ENCODE measurements at regions not wholly inside any gene's neighbourhood (a gene's known extent, or its start where the extent isn't known, plus 50 kb on each side); places are given as distances from the start of the nearest gene placed in this dataset.

DNA sequence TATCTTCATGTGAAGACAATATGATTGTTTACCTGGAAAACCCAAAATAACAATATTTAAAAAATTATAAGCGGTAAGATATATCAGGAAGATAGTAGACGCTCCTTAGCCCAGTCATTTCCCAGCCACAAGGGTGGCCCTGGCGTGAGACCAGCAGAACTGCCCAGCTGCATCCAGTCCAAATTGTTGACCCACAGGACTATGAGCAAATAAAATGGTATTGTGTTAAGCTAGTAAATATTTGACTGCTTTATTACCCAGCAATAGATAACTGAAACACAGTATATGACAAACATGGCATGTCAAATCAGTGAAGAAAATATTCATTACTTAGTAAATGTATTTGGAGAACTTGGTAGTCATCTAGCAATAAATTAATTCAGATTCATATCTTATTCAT lies 294.3 kb upstream of the SPAG17 start:
- Histone ChIP-seq H3K36me3 (replicated peaks in 1 of 2; ENCODE audit: control insufficient read depth in 1 of 2, insufficient read depth in 2 of 2, low read length in 1 of 2) (no peaks in the 10 kb centered on the region), H2AFZ (ENCODE audit: low read depth) (no peak overlapping the region), H3K4me3 (ENCODE audit: low read depth in 2 of 2, low read length in 1 of 2) (no peak overlapping the region), H3K27ac (ENCODE audit: low read depth in 2 of 2, low read length in 1 of 2) (no peak overlapping the region), H3K27me3 (ENCODE audit: insufficient read depth) (no peaks in the 10 kb centered on the region), H3K4me2 (no peak overlapping the region), H3K9ac (no peak overlapping the region), H3K9me3 (no peaks in the 10 kb centered on the region), H3K4me1 (ENCODE audit: control insufficient read depth in 1 of 2, insufficient read depth in 2 of 2, low read depth in 1 of 2, low read length in 1 of 2) (no peaks in the 10 kb centered on the region), H4K20me1 (ENCODE audit: insufficient read depth) (no peaks in the 10 kb centered on the region), H3K79me2 (ENCODE audit: insufficient read depth) (no peaks in the 10 kb centered on the region), H3K9me2 (no peaks in the 10 kb centered on the region), H3F3A (replicated peaks; ENCODE audit: insufficient read depth) (no peaks in the 10 kb centered on the region)
- ChIA-PET POLR2A (no interaction called here), CTCF (no interaction called here)
- no peak for TF ChIP-seq GATA2 (CRISPR knock-in tag; IDR thresholded peaks at IDR 0.05)
- no peak for TF ChIP-seq MEF2A (IDR thresholded peaks at IDR 0.05; ENCODE audit: borderline replicate concordance, low read depth)
- TF ChIP-seq, protein P1, sequence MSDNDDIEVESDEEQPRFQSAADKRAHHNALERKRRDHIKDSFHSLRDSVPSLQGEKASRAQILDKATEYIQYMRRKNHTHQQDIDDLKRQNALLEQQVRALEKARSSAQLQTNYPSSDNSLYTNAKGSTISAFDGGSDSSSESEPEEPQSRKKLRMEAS (IDR thresholded peaks at IDR 0.05; ENCODE audit: low read depth): no peak
- no peak for TF ChIP-seq CHD2 (IDR thresholded peaks at IDR 0.05; ENCODE audit: low read length, partially characterized antibody)
- no peak for TF ChIP-seq FOXJ3 (CRISPR knock-in tag; IDR thresholded peaks at IDR 0.05)
- TF ChIP-seq MXI1 (IDR thresholded peaks at IDR 0.05; ENCODE audit: low read depth, low read length): no peak
- TF ChIP-seq TAF1 (IDR thresholded peaks at IDR 0.05; ENCODE audit: borderline replicate concordance, low read depth, low read length): no peak
- TF ChIP-seq, protein P2, sequence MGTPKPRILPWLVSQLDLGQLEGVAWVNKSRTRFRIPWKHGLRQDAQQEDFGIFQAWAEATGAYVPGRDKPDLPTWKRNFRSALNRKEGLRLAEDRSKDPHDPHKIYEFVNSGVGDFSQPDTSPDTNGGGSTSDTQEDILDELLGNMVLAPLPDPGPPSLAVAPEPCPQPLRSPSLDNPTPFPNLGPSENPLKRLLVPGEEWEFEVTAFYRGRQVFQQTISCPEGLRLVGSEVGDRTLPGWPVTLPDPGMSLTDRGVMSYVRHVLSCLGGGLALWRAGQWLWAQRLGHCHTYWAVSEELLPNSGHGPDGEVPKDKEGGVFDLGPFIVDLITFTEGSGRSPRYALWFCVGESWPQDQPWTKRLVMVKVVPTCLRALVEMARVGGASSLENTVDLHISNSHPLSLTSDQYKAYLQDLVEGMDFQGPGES (IDR thresholded peaks at IDR 0.05; ENCODE audit: low read depth, low read length): no peak
- no peak for TF ChIP-seq POLR2AphosphoS5 (IDR thresholded peaks at IDR 0.05; ENCODE audit: low read depth, low read length)
- TF ChIP-seq EP300 (IDR thresholded peaks at IDR 0.05; ENCODE audit: borderline replicate concordance in 1 of 2, low read depth in 1 of 2, low read length in 1 of 2): no peak
- TF ChIP-seq RFX5 (IDR thresholded peaks at IDR 0.05; ENCODE audit: low read length): no peak
- TF ChIP-seq, protein P3, sequence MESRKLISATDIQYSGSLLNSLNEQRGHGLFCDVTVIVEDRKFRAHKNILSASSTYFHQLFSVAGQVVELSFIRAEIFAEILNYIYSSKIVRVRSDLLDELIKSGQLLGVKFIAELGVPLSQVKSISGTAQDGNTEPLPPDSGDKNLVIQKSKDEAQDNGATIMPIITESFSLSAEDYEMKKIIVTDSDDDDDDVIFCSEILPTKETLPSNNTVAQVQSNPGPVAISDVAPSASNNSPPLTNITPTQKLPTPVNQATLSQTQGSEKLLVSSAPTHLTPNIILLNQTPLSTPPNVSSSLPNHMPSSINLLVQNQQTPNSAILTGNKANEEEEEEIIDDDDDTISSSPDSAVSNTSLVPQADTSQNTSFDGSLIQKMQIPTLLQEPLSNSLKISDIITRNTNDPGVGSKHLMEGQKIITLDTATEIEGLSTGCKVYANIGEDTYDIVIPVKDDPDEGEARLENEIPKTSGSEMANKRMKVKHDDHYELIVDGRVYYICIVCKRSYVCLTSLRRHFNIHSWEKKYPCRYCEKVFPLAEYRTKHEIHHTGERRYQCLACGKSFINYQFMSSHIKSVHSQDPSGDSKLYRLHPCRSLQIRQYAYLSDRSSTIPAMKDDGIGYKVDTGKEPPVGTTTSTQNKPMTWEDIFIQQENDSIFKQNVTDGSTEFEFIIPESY (IDR thresholded peaks at IDR 0.05; ENCODE audit: borderline replicate concordance, low read depth): no peak
- no peak for TF ChIP-seq NFIC (IDR thresholded peaks at IDR 0.05; ENCODE audit: borderline replicate concordance)
- TF ChIP-seq TCF12 (IDR thresholded peaks at IDR 0.05): no peak
- TF ChIP-seq, protein P4, sequence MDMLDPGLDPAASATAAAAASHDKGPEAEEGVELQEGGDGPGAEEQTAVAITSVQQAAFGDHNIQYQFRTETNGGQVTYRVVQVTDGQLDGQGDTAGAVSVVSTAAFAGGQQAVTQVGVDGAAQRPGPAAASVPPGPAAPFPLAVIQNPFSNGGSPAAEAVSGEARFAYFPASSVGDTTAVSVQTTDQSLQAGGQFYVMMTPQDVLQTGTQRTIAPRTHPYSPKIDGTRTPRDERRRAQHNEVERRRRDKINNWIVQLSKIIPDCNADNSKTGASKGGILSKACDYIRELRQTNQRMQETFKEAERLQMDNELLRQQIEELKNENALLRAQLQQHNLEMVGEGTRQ (IDR thresholded peaks at IDR 0.05; ENCODE audit: borderline replicate concordance, low read depth, low read length): no peak
- TF ChIP-seq, protein P5, sequence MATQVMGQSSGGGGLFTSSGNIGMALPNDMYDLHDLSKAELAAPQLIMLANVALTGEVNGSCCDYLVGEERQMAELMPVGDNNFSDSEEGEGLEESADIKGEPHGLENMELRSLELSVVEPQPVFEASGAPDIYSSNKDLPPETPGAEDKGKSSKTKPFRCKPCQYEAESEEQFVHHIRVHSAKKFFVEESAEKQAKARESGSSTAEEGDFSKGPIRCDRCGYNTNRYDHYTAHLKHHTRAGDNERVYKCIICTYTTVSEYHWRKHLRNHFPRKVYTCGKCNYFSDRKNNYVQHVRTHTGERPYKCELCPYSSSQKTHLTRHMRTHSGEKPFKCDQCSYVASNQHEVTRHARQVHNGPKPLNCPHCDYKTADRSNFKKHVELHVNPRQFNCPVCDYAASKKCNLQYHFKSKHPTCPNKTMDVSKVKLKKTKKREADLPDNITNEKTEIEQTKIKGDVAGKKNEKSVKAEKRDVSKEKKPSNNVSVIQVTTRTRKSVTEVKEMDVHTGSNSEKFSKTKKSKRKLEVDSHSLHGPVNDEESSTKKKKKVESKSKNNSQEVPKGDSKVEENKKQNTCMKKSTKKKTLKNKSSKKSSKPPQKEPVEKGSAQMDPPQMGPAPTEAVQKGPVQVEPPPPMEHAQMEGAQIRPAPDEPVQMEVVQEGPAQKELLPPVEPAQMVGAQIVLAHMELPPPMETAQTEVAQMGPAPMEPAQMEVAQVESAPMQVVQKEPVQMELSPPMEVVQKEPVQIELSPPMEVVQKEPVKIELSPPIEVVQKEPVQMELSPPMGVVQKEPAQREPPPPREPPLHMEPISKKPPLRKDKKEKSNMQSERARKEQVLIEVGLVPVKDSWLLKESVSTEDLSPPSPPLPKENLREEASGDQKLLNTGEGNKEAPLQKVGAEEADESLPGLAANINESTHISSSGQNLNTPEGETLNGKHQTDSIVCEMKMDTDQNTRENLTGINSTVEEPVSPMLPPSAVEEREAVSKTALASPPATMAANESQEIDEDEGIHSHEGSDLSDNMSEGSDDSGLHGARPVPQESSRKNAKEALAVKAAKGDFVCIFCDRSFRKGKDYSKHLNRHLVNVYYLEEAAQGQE (IDR thresholded peaks at IDR 0.05; ENCODE audit: low read depth, low read length): no peak
- no peak for TF ChIP-seq SMC3 (IDR thresholded peaks at IDR 0.05; ENCODE audit: low read depth, low read length)
- no peak for TF ChIP-seq RCOR1 (IDR thresholded peaks at IDR 0.05; ENCODE audit: low read length)
- TF ChIP-seq SIN3A (IDR thresholded peaks at IDR 0.05; ENCODE audit: borderline replicate concordance, low read depth, low read length): no peak
- no peak for TF ChIP-seq FOXM1 (IDR thresholded peaks at IDR 0.05; ENCODE audit: low read depth)
- WGBS (ENCODE audit: low lambda C conversion rate): 16% methylated on average over 3 of the region's 3 CpGs
- no peak for DNase-seq

All from SK-N-SH (cell line).